ENCODE measurements at regions not wholly inside any gene's neighbourhood (a gene's known extent, or its start where the extent isn't known, plus 50 kb on each side); places are given as distances from the start of the nearest gene placed in this dataset.

DNA sequence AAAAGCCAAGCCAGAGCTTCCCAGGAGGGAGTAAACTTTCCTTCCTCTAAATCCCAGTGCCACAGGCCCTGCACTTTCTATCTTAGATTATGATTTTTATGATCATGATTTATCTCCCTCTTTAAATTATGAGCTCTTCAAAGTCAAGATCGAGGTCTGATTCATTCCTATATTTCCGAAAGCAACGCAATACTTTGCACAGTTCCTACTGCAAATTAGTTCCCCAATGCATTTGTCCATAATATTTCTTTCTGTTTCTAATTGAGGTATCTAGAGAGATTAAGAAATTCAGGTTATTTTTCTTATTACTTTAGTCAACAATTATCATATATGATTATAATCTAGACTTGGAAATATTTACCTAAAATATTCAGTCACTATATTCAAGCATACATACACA is 173.1 kb upstream of the LPP start:
- no peaks in the 10 kb centered on the region for H3K27me3 Mint-ChIP-seq

DNA sequence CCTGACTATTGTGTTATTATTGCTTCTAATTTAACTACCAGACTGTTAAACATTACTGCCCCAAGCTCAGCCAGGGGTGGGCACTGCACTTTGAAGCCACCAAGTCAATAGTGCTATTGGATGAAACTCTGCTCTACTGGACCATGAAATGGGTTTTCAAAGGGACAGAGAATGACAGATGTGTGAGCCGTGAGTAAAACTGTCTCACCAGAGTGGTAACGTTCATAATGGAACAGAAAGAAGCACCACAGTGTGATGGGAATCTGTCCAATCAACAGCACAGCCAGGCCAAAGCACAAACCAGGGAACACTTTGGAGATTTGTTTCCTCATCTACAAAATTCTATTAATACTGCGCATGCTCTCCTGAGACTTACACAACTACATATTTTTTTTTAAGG is 171.8 kb upstream of the LPP start:
- H3K9me3 Mint-ChIP-seq: peaks cover 6% of the 10 kb centered on the region
- peaks cover 6% of the 10 kb centered on the region for H3K36me3 Mint-ChIP-seq
- H3K27ac Mint-ChIP-seq: no peak overlapping the region
- no peaks in the 10 kb centered on the region for H3K27me3 Mint-ChIP-seq
- H3K4me3 Mint-ChIP-seq: no peak overlapping the region
- no peak for DNase-seq
- H3K4me1 Mint-ChIP-seq: peaks cover 47% of the 10 kb centered on the region

More for the DNA sequence above, 173.1 kb upstream of the LPP start:
- Mint-ChIP-seq H3K4me1 (peaks cover 44% of the 10 kb centered on the region), H3K27ac (no peak overlapping the region), H3K36me3 (peaks cover 11% of the 10 kb centered on the region), H3K9me3 (peaks cover 9% of the 10 kb centered on the region), H3K4me3 (no peak overlapping the region)
- no peak for DNase-seq

- no peaks in the 10 kb centered on the region for H3K27me3 Mint-ChIP-seq
- H3K36me3 Mint-ChIP-seq: peaks cover 3% of the 10 kb centered on the region
- H3K4me3 Mint-ChIP-seq: no peak overlapping the region
- no peak for DNase-seq
- H3K4me1 Mint-ChIP-seq: peaks cover 55% of the 10 kb centered on the region
- H3K27ac Mint-ChIP-seq: no peak overlapping the region
- H3K9me3 Mint-ChIP-seq: peaks cover 3% of the 10 kb centered on the region
These were observed 170.4 kb upstream of the LPP start for GRCh38 chr3:187983484-187984124.

- Mint-ChIP-seq H3K4me3 (no peak overlapping the region), H3K36me3 (peaks cover 3% of the 10 kb centered on the region), H3K9me3 (peaks cover 3% of the 10 kb centered on the region), H3K27ac (no peak overlapping the region), H3K4me1 (peaks cover 35% of the 10 kb centered on the region), H3K27me3 (no peaks in the 10 kb centered on the region)
- no peak for DNase-seq
These were observed 168.3 kb upstream of the LPP start for GRCh38 chr3:187985647-187986046.

- Mint-ChIP-seq H3K4me1 (peaks cover 35% of the 10 kb centered on the region), H3K36me3 (peaks cover 3% of the 10 kb centered on the region), H3K27me3 (no peaks in the 10 kb centered on the region), H3K9me3 (peaks cover 5% of the 10 kb centered on the region), H3K4me3 (no peak overlapping the region), H3K27ac (no peak overlapping the region)
- no peak for DNase-seq
These were observed 167.4 kb upstream of the LPP start for GRCh38 chr3:187986514-187986934.

DNA sequence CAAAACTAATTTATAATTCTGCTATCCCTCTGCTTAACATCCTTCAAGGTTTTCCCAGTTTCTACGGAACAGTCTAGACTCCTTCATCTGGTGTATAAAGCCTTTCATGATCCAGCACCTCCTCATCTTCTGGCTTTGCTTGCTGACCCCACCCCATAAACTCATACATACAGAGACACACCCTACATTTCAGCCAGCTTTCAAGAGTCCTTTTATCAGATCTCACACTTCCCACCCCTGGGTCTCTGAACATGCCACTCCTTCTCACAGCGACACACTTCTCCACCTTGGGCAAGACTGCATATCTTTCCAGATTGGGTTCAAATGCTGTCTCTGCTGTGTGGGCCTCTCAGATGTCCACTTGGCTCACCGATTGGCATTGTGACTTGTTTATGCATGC is 166.8 kb upstream of the LPP start:
- H3K9me3 Mint-ChIP-seq: peaks cover 7% of the 10 kb centered on the region
- H3K27me3 Mint-ChIP-seq: no peaks in the 10 kb centered on the region
- peaks cover 32% of the 10 kb centered on the region for H3K4me1 Mint-ChIP-seq
- no peak overlapping the region for H3K27ac Mint-ChIP-seq
- H3K4me3 Mint-ChIP-seq: no peak overlapping the region
- peaks cover 3% of the 10 kb centered on the region for H3K36me3 Mint-ChIP-seq
- no peak for DNase-seq

DNA sequence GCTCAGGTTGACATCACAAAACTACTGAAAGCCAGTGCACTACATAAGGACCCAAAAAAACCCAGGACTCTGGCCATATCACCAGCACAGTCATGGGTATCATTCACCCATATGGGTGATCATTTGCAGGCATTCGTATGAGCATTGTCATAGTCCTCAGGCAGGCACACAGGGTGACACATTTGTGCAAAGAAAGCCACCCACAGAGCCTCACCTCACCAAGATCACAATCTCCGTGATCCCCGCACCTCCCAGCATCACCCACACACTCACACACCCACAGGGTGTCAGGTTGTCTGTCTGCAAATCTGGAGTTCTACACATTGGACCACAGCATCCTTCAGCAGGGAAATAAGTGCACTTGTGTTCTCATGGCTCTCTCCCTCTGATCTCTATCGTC is 166.0 kb upstream of the LPP start:
- peaks cover 30% of the 10 kb centered on the region for H3K4me1 Mint-ChIP-seq
- H3K36me3 Mint-ChIP-seq: peaks cover 3% of the 10 kb centered on the region
- no peak overlapping the region for H3K27ac Mint-ChIP-seq
- no peak overlapping the region for H3K4me3 Mint-ChIP-seq
- DNase-seq: no peak
- no peaks in the 10 kb centered on the region for H3K27me3 Mint-ChIP-seq
- peaks cover 7% of the 10 kb centered on the region for H3K9me3 Mint-ChIP-seq

DNA sequence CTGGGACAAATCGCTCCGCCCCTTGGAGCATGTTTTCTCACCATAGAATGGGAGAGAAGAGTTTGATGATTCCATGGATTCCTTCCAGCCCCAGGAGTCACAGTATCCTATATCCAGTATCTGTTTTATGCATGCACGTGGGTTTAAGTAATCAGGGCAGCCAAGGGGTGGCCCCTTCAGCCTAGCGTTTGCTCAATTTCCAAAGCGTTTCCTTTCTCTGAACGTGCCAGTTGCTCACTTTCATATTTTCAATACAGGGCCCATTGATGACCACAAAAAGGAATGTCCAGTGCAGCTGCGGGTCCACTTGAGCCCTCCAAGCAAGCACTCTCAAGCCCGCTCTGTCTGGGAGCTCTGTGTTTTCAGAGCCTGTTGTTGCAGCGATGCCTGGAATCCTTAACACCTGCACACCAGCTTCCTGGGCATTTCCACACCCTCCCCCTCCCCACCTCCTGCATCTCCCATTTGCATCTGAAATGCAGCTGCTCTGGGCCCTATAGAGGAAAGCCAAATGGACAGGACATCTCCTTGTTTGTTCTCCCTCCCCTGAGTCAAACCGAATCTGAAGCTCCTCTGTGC is 164.3 kb upstream of the LPP start:
- H3K9me3 Mint-ChIP-seq: peaks cover 7% of the 10 kb centered on the region
- peaks cover 44% of the 10 kb centered on the region for H3K4me1 Mint-ChIP-seq
- no peak for DNase-seq
- H3K36me3 Mint-ChIP-seq: peaks cover 3% of the 10 kb centered on the region
- H3K4me3 Mint-ChIP-seq: no peak overlapping the region
- no peaks in the 10 kb centered on the region for H3K27me3 Mint-ChIP-seq
- H3K27ac Mint-ChIP-seq: no peak overlapping the region

DNA sequence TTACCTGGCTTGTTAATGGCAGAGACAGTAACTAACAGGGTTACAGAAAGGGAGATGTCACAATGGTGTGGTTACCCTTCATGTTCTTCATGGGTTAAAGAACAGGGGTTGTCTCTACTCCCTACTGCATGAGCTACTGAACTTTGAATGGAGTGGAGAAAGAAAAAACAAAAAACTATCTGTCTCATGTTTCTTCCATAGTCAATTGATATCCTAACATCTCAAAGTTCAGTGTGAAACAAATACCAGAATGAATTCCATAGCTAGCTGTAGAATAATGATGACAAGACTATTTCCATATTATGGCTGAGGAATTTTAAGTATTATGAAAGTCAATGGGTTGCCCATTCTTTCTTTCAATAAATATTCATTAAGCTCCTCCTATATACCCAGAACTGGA is 161.3 kb upstream of the LPP start:
- H3K36me3 Mint-ChIP-seq: peaks cover 2% of the 10 kb centered on the region

GRCh38 chr3:187994221-187995042 is 159.5 kb upstream of the LPP start:
- H3K27me3 Mint-ChIP-seq: no peaks in the 10 kb centered on the region
- H3K36me3 Mint-ChIP-seq: peaks cover 4% of the 10 kb centered on the region
- peak overlapping the region; percentile 76 for H3K27ac Mint-ChIP-seq
- peak overlapping the region; percentile 30 for H3K4me3 Mint-ChIP-seq
- peak; percentile 38 for DNase-seq
- peaks cover 47% of the 10 kb centered on the region for H3K4me1 Mint-ChIP-seq
- peaks cover 4% of the 10 kb centered on the region for H3K9me3 Mint-ChIP-seq

More for the DNA sequence above, 161.3 kb upstream of the LPP start:
- Mint-ChIP-seq H3K9me3 (peaks cover 4% of the 10 kb centered on the region), H3K27me3 (no peaks in the 10 kb centered on the region), H3K4me3 (no peak overlapping the region), H3K4me1 (peaks cover 46% of the 10 kb centered on the region), H3K27ac (no peak overlapping the region)
- no peak for DNase-seq

GRCh38 chr3:187995043-187995400 is 158.9 kb upstream of the LPP start:
- DNase-seq: no peak
- H3K27me3 Mint-ChIP-seq: no peaks in the 10 kb centered on the region
- peaks cover 4% of the 10 kb centered on the region for H3K36me3 Mint-ChIP-seq
- H3K27ac Mint-ChIP-seq: peak overlapping the region; percentile 76
- H3K4me3 Mint-ChIP-seq: no peak overlapping the region
- H3K9me3 Mint-ChIP-seq: peaks cover 5% of the 10 kb centered on the region
- H3K4me1 Mint-ChIP-seq: peaks cover 53% of the 10 kb centered on the region

DNA sequence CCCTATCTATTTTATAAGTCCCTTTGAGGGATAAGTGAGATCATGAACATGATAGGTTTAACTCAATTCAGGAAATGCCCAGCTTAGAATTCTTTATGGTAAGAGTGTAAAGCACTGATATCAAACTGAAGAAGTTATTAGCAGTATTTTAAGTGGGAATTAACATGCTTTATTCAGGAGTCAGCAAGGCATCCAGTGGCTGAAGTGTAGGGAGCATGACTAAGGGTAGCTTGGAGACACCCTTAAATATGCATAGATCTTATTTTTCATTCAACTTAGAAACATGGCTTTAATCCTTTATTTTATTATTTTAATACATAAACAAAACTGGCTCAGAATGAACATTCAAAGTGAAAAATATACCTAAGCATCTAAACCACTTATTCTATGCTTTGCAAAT is 158.3 kb upstream of the LPP start:
- Mint-ChIP-seq H3K36me3 (peaks cover 4% of the 10 kb centered on the region), H3K27me3 (no peaks in the 10 kb centered on the region), H3K27ac (no peak overlapping the region), H3K4me1 (peaks cover 60% of the 10 kb centered on the region), H3K9me3 (peaks cover 6% of the 10 kb centered on the region), H3K4me3 (no peak overlapping the region)
- no peak for DNase-seq

GRCh38 chr3:187996609-187997008 is 157.3 kb upstream of the LPP start:
- H3K36me3 Mint-ChIP-seq: peaks cover 4% of the 10 kb centered on the region
- H3K9me3 Mint-ChIP-seq: peaks cover 4% of the 10 kb centered on the region

GRCh38 chr3:187997490-187997889 is 156.5 kb upstream of the LPP start:
- peaks cover 2% of the 10 kb centered on the region for H3K9me3 Mint-ChIP-seq
- no peak overlapping the region for H3K27ac Mint-ChIP-seq
- H3K4me1 Mint-ChIP-seq: peaks cover 71% of the 10 kb centered on the region
- no peak overlapping the region for H3K4me3 Mint-ChIP-seq
- H3K27me3 Mint-ChIP-seq: no peaks in the 10 kb centered on the region
- peaks cover 4% of the 10 kb centered on the region for H3K36me3 Mint-ChIP-seq
- no peak for DNase-seq

More at GRCh38 chr3:187996609-187997008, 157.3 kb upstream of the LPP start:
- Mint-ChIP-seq H3K4me3 (no peak overlapping the region), H3K4me1 (peaks cover 65% of the 10 kb centered on the region), H3K27me3 (no peaks in the 10 kb centered on the region), H3K27ac (no peak overlapping the region)
- no peak for DNase-seq

DNA sequence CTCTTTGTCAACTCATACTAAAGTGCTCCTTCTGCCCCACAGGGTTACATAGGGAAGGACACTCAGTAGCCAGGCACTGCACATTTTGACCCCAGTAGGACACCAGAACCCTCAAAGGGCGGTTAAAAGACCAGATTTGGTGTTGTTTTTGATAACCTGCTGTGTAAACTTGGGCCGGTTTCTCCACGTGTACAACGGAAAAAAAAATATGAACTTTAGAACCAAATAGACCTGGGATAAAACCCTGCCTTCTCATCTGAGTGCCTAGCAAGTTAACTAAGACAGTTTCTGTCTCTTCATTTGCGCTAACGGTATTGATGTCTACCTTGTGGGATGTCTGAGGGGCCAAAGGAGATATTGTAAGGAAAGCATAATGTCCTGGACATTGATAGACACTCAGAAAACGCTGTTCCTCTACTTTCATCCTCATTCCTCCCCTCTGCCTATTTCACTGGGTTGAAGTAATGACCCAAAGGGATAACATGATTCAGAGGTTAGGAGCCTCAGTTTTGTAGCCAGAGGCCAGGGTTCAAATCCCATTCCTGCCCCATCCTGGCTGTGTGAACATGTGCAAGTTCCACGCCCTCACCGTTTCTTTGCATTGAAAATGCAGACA is 155.9 kb upstream of the LPP start:
- H3K27me3 Mint-ChIP-seq: no peaks in the 10 kb centered on the region
- peaks cover 2% of the 10 kb centered on the region for H3K9me3 Mint-ChIP-seq
- H3K4me1 Mint-ChIP-seq: peaks cover 73% of the 10 kb centered on the region
- DNase-seq: no peak
- no peak overlapping the region for H3K27ac Mint-ChIP-seq
- peaks cover 4% of the 10 kb centered on the region for H3K36me3 Mint-ChIP-seq
- H3K4me3 Mint-ChIP-seq: no peak overlapping the region
